ENCODE measurements at regions not wholly inside any gene's neighbourhood (a gene's known extent, or its start where the extent isn't known, plus 50 kb on each side); places are given as distances from the start of the nearest gene placed in this dataset.

DNA sequence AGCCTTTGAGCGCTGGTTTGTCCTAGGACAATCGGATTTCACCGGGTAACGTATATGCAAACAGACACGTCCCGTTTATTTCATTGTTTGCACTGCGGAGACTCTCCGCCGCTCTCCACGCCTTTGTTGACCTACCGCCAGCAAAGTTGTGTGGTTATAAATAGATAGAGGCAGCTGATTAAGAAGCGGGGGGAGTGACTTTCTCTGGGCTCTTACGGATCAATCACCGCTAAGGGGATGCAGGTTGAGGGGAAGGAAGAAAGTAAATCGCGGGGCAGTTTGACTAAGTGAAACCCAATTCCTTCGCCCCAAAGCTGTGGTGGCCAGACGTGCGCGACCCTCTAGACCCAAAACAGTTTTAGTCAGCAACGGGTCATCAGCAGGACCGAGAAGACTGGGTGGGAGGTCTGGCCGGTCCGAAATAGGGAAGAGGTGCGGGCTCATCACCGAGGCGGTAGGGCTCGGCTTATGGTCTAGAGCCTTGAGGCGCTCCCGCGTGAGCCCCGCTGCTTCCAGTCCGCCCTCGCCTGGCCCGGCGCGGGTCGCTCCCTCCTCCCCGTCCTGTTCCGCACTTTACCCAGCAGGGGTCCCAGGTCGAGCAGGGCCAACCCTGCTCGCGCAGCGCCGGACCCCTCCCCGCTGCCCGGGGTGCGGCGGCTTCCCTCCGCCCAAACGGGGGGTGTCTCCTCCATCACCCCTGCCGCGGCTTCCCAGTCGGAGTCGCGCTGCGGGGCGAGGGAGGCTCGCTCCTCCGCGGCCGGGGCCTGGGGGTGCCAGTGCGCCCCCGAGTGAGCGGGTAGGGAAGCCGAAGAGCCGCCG is 120.8 kb upstream of the RRP15 start:
- TF ChIP-seq, protein P1, sequence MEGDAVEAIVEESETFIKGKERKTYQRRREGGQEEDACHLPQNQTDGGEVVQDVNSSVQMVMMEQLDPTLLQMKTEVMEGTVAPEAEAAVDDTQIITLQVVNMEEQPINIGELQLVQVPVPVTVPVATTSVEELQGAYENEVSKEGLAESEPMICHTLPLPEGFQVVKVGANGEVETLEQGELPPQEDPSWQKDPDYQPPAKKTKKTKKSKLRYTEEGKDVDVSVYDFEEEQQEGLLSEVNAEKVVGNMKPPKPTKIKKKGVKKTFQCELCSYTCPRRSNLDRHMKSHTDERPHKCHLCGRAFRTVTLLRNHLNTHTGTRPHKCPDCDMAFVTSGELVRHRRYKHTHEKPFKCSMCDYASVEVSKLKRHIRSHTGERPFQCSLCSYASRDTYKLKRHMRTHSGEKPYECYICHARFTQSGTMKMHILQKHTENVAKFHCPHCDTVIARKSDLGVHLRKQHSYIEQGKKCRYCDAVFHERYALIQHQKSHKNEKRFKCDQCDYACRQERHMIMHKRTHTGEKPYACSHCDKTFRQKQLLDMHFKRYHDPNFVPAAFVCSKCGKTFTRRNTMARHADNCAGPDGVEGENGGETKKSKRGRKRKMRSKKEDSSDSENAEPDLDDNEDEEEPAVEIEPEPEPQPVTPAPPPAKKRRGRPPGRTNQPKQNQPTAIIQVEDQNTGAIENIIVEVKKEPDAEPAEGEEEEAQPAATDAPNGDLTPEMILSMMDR (IDR thresholded peaks at IDR 0.05; ENCODE audit: low read depth, low read length, missing input control), result no peak
- TF ChIP-seq TAF1 (conservative IDR thresholded peaks at IDR 0.05), result no peak
- no peak for TF ChIP-seq JUND (IDR thresholded peaks at IDR 0.05)
- TF ChIP-seq RAD21 (IDR thresholded peaks at IDR 0.05), result no peak
- TF ChIP-seq ZBTB33 (IDR thresholded peaks at IDR 0.05), result no peak
- no peak for TF ChIP-seq ATF3 (IDR thresholded peaks at IDR 0.05)
- TF ChIP-seq YY1 (IDR thresholded peaks at IDR 0.05), result no peak
- no peak for TF ChIP-seq MAX (IDR thresholded peaks at IDR 0.05)
- TF ChIP-seq, protein P2, sequence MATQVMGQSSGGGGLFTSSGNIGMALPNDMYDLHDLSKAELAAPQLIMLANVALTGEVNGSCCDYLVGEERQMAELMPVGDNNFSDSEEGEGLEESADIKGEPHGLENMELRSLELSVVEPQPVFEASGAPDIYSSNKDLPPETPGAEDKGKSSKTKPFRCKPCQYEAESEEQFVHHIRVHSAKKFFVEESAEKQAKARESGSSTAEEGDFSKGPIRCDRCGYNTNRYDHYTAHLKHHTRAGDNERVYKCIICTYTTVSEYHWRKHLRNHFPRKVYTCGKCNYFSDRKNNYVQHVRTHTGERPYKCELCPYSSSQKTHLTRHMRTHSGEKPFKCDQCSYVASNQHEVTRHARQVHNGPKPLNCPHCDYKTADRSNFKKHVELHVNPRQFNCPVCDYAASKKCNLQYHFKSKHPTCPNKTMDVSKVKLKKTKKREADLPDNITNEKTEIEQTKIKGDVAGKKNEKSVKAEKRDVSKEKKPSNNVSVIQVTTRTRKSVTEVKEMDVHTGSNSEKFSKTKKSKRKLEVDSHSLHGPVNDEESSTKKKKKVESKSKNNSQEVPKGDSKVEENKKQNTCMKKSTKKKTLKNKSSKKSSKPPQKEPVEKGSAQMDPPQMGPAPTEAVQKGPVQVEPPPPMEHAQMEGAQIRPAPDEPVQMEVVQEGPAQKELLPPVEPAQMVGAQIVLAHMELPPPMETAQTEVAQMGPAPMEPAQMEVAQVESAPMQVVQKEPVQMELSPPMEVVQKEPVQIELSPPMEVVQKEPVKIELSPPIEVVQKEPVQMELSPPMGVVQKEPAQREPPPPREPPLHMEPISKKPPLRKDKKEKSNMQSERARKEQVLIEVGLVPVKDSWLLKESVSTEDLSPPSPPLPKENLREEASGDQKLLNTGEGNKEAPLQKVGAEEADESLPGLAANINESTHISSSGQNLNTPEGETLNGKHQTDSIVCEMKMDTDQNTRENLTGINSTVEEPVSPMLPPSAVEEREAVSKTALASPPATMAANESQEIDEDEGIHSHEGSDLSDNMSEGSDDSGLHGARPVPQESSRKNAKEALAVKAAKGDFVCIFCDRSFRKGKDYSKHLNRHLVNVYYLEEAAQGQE (IDR thresholded peaks at IDR 0.05), result no peak
- no peak for TF ChIP-seq GABPA (IDR thresholded peaks at IDR 0.05 in 1 of 2, conservative IDR thresholded peaks at IDR 0.05 in 1 of 2)
- TF ChIP-seq RXRA (IDR thresholded peaks at IDR 0.05), result no peak
- no peak for TF ChIP-seq SP1 (IDR thresholded peaks at IDR 0.05)

All from liver (tissue), 3 donors.